ENCODE measurements at regions not wholly inside any gene's neighbourhood (a gene's known extent, or its start where the extent isn't known, plus 50 kb on each side); places are given as distances from the start of the nearest gene placed in this dataset.

DNA sequence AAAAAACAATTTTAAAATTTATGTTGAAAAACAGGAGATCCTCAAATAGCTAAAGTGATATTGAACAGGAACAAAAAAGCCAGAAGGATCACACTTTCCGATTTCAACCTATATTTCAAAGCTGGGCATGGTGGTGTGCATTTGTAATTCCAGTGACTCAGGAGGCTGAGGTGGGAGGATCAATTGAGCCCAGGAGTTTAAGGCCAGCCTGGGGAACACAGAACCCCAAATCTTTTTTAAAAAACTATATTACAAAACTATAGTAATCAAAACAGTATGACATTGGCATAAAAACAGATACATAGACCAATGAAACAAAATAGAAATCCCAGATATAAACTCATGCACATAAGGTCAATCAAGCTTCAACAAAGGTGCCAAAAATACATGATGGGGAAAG lies 68.4 kb downstream of the MEX3B start:
- H3K27ac ChIP-seq (ENCODE audit: low read length) = no peak overlapping the region
- H3K27me3 ChIP-seq (ENCODE audit: control insufficient read depth, insufficient read depth, low read length) = no peaks in the 10 kb centered on the region
- DNase-seq (ENCODE audit: low read depth, low spot score) = no peak
- no peak overlapping the region for H3K4me3 ChIP-seq (ENCODE audit: low read depth in 2 of 2, low read length in 2 of 2)
- ChIA-PET POLR2A (no interaction called here), CTCF (no interaction called here)
- H3K4me1 ChIP-seq (ENCODE audit: control insufficient read depth, insufficient read depth, low read length) = no peaks in the 10 kb centered on the region
- in situ Hi-C loops (cut with HindIII; ENCODE audit: low pct_unique_long_range_greater_than_20kb, low sequenced_read_pairs) = no loop called here
- no peaks in the 10 kb centered on the region for H3K36me3 ChIP-seq (ENCODE audit: control insufficient read depth, insufficient read depth, low read length)
- no TSS peak for BruUV-seq (replicated peaks)
- intact Hi-C loops (cut with micrococcal nuclease; ENCODE audit: unreplicated experiment) = no loop called here
- TF ChIP-seq, protein P1, sequence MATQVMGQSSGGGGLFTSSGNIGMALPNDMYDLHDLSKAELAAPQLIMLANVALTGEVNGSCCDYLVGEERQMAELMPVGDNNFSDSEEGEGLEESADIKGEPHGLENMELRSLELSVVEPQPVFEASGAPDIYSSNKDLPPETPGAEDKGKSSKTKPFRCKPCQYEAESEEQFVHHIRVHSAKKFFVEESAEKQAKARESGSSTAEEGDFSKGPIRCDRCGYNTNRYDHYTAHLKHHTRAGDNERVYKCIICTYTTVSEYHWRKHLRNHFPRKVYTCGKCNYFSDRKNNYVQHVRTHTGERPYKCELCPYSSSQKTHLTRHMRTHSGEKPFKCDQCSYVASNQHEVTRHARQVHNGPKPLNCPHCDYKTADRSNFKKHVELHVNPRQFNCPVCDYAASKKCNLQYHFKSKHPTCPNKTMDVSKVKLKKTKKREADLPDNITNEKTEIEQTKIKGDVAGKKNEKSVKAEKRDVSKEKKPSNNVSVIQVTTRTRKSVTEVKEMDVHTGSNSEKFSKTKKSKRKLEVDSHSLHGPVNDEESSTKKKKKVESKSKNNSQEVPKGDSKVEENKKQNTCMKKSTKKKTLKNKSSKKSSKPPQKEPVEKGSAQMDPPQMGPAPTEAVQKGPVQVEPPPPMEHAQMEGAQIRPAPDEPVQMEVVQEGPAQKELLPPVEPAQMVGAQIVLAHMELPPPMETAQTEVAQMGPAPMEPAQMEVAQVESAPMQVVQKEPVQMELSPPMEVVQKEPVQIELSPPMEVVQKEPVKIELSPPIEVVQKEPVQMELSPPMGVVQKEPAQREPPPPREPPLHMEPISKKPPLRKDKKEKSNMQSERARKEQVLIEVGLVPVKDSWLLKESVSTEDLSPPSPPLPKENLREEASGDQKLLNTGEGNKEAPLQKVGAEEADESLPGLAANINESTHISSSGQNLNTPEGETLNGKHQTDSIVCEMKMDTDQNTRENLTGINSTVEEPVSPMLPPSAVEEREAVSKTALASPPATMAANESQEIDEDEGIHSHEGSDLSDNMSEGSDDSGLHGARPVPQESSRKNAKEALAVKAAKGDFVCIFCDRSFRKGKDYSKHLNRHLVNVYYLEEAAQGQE (IDR thresholded peaks at IDR 0.05; ENCODE audit: insufficient read depth in 1 of 2, low read depth in 2 of 2, low read length in 1 of 2) = no peak
- TF ChIP-seq SIN3A (IDR thresholded peaks at IDR 0.05; ENCODE audit: borderline replicate concordance, insufficient read depth, low read depth, low read length) (no peak), TCF7L2 (IDR thresholded peaks at IDR 0.05; ENCODE audit: low read depth, low read length) (no peak), POLR2AphosphoS5 (IDR thresholded peaks at IDR 0.05; ENCODE audit: low read depth, low read length) (no peak)
- TF ChIP-seq, protein P2, sequence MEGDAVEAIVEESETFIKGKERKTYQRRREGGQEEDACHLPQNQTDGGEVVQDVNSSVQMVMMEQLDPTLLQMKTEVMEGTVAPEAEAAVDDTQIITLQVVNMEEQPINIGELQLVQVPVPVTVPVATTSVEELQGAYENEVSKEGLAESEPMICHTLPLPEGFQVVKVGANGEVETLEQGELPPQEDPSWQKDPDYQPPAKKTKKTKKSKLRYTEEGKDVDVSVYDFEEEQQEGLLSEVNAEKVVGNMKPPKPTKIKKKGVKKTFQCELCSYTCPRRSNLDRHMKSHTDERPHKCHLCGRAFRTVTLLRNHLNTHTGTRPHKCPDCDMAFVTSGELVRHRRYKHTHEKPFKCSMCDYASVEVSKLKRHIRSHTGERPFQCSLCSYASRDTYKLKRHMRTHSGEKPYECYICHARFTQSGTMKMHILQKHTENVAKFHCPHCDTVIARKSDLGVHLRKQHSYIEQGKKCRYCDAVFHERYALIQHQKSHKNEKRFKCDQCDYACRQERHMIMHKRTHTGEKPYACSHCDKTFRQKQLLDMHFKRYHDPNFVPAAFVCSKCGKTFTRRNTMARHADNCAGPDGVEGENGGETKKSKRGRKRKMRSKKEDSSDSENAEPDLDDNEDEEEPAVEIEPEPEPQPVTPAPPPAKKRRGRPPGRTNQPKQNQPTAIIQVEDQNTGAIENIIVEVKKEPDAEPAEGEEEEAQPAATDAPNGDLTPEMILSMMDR (IDR thresholded peaks at IDR 0.05) = no peak
- peaks cover 8% of the 10 kb centered on the region; the same call in 1 of the 2 replicates for H3K9me3 ChIP-seq (ENCODE audit: control insufficient read depth, insufficient read depth, low read depth, low read length)
- no peak for ATAC-seq

- Histone ChIP-seq H3K9me3 (ENCODE audit: control insufficient read depth, insufficient read depth, low read depth, low read length) (no peaks in the 10 kb centered on the region), H3K36me3 (ENCODE audit: control insufficient read depth, insufficient read depth, low read length) (no peaks in the 10 kb centered on the region), H3K4me1 (ENCODE audit: control insufficient read depth, insufficient read depth, low read length) (no peaks in the 10 kb centered on the region), H3K27me3 (ENCODE audit: control insufficient read depth, insufficient read depth, low read length) (no peaks in the 10 kb centered on the region), H3K4me3 (ENCODE audit: low read depth in 2 of 2, low read length in 2 of 2) (no peak overlapping the region), H3K27ac (ENCODE audit: low read length) (no peak overlapping the region)
- ChIA-PET POLR2A (no interaction called here), CTCF (no interaction called here)
- no peak for TF ChIP-seq SIN3A (IDR thresholded peaks at IDR 0.05; ENCODE audit: borderline replicate concordance, insufficient read depth, low read depth, low read length)
- TF ChIP-seq POLR2AphosphoS5 (IDR thresholded peaks at IDR 0.05; ENCODE audit: low read depth, low read length) = no peak
- TF ChIP-seq, protein P2 (IDR thresholded peaks at IDR 0.05) = no peak
- TF ChIP-seq, protein P1 (IDR thresholded peaks at IDR 0.05; ENCODE audit: insufficient read depth in 1 of 2, low read depth in 2 of 2, low read length in 1 of 2) = no peak
- no peak for TF ChIP-seq TCF7L2 (IDR thresholded peaks at IDR 0.05; ENCODE audit: low read depth, low read length)
- in situ Hi-C loops (cut with HindIII; ENCODE audit: low pct_unique_long_range_greater_than_20kb, low sequenced_read_pairs) (no loop called here), intact Hi-C loops (cut with micrococcal nuclease; ENCODE audit: unreplicated experiment) (no loop called here)
- ATAC-seq (no peak), DNase-seq (ENCODE audit: low read depth, low spot score) (no peak)
- no TSS peak for BruUV-seq (replicated peaks)
Measured at GRCh38 chr15:81968691-81969090, 77.1 kb downstream of the MEX3B start.
